WTC11 (cell line): ENCODE measurements at regions not wholly inside any gene's neighbourhood (a gene's known extent, or its start where the extent isn't known, plus 50 kb on each side); places are given as distances from the start of the nearest gene placed in this dataset.
A peak's percentile ranks its signal among the peaks of the same experiment; 100 is the strongest.

ENCODE experiments used
- ATAC-seq: fragments of 200-7000 bp; cut with Tn5 transposase; 2 replicates; pipeline ENCODE4 v1.10.0; 2021; ENCODE audit warnings: mild to moderate bottlenecking, moderate library complexity
- CTCF ChIA-PET: fragments of 300-600 bp; sonication (Branson Sonifier 250); formaldehyde crosslinking; loops from one replicate; lab custom pipeline; 2021; ENCODE audit warnings: antibody characterized with exemption; lab: Charles Lee
- POLR2A ChIA-PET: fragments of 350-600 bp; sonication (Branson Sonifier 250); formaldehyde crosslinking; loops from one replicate; lab custom pipeline; 2021; ENCODE audit warnings: antibody characterized with exemption; lab: Charles Lee
- DNase-seq: peaks from one replicate; pipeline ENCODE4 v3.0.0; 2021; ENCODE audit warnings: low spot score
- H3K27ac Mint-ChIP-seq: 2 replicates; pipeline ENCODE4 v1.8.0; 2021; ENCODE audit warnings: mixed read lengths
- H3K27me3 Mint-ChIP-seq: 2 replicates; pipeline ENCODE4 v1.8.0; 2021; ENCODE audit warnings: low read depth, mild to moderate bottlenecking, moderate library complexity, mixed read lengths
- H3K36me3 Mint-ChIP-seq: 2 replicates; pipeline ENCODE4 v1.8.0; 2021; ENCODE audit warnings: mixed read lengths
- H3K4me1 Mint-ChIP-seq: 2 replicates; pipeline ENCODE4 v1.8.0; 2022; ENCODE audit warnings: mixed read lengths
- H3K4me3 Mint-ChIP-seq: 2 replicates; pipeline ENCODE4 v1.8.0; 2021; ENCODE audit warnings: mild to moderate bottlenecking, moderate library complexity, mixed read lengths
- H3K9me3 Mint-ChIP-seq: 2 replicates; pipeline ENCODE4 v1.8.0; 2021; ENCODE audit warnings: mixed read lengths
- EMX1 ChIP-seq: fragments of 250-450 bp; sonication (Bioruptor Pico); IDR thresholded peaks from 2 replicates; pipeline ENCODE4 v1.8.0; 2021; ENCODE audit warnings: mild to moderate bottlenecking
- ETV6 ChIP-seq: sonication (generic); formaldehyde crosslinking; IDR thresholded peaks from 2 replicates; pipeline ENCODE4 v1.8.1; 2022; ENCODE audit warnings: mild to moderate bottlenecking, missing genetic modification reagents
- HMGXB4 ChIP-seq: sonication (generic); formaldehyde crosslinking; IDR thresholded peaks from 2 replicates; pipeline ENCODE4 v1.8.1; 2023; ENCODE audit warnings: mild to moderate bottlenecking, moderate library complexity, missing genetic modification reagents
- IRF1 ChIP-seq: sonication (generic); formaldehyde crosslinking; IDR thresholded peaks from 2 replicates; pipeline ENCODE4 v1.8.0; 2023; ENCODE audit warnings: missing genetic modification reagents
- MXD4 ChIP-seq: fragments of 250-450 bp; sonication (Bioruptor Pico); IDR thresholded peaks from 2 replicates; pipeline ENCODE4 v1.8.0; 2021; ENCODE audit warnings: mild to moderate bottlenecking, moderate library complexity, borderline replicate concordance
- NFATC4 ChIP-seq: fragments of 250-450 bp; sonication (Bioruptor Pico); IDR thresholded peaks from 2 replicates; pipeline ENCODE4 v1.9.0; 2021; ENCODE audit warnings: mild to moderate bottlenecking
- RELA ChIP-seq: sonication (generic); formaldehyde crosslinking; IDR thresholded peaks from 2 replicates; pipeline ENCODE4 v1.8.1; 2022; ENCODE audit warnings: missing genetic modification reagents, mild to moderate bottlenecking, borderline replicate concordance
- RORB ChIP-seq: fragments of 250-450 bp; sonication (Bioruptor Pico); IDR thresholded peaks from 2 replicates; pipeline ENCODE4 v1.9.0; 2021; ENCODE audit warnings: mild to moderate bottlenecking
- SMAD3 ChIP-seq: sonication (generic); formaldehyde crosslinking; IDR thresholded peaks from 2 replicates; pipeline ENCODE4 v1.8.0; 2022; ENCODE audit warnings: missing genetic modification reagents, mild to moderate bottlenecking, borderline replicate concordance
- SMAD4 ChIP-seq: sonication (generic); formaldehyde crosslinking; IDR thresholded peaks from 2 replicates; pipeline ENCODE4 v1.8.0; 2022; ENCODE audit warnings: mild to moderate bottlenecking, missing genetic modification reagents
- SP1 ChIP-seq: sonication (generic); formaldehyde crosslinking; conservative IDR thresholded peaks from 2 replicates; pipeline ENCODE4 v1.8.1; 2022; ENCODE audit warnings: missing genetic modification reagents
- ZBTB21 ChIP-seq: sonication (generic); formaldehyde crosslinking; IDR thresholded peaks from 2 replicates; pipeline ENCODE4 v1.8.1; 2023; ENCODE audit warnings: mild to moderate bottlenecking, missing genetic modification reagents, borderline replicate concordance
- ZNF219 ChIP-seq: sonication (generic); formaldehyde crosslinking; IDR thresholded peaks from 2 replicates; pipeline ENCODE4 v1.8.0; 2023; ENCODE audit warnings: missing genetic modification reagents, mild to moderate bottlenecking, borderline replicate concordance
- ZNF263 ChIP-seq: sonication (generic); formaldehyde crosslinking; IDR thresholded peaks from 2 replicates; pipeline ENCODE4 v1.8.1; 2022; ENCODE audit warnings: low read depth, mild to moderate bottlenecking, moderate library complexity, missing genetic modification reagents
- ZNF317 ChIP-seq: sonication (generic); formaldehyde crosslinking; IDR thresholded peaks from 2 replicates; pipeline ENCODE4 v1.8.1; 2023; ENCODE audit warnings: low read depth, mild to moderate bottlenecking, moderate library complexity, missing genetic modification reagents, borderline replicate concordance
- ZNF425 ChIP-seq: fragments of 250-450 bp; sonication (Bioruptor Pico); conservative IDR thresholded peaks from 2 replicates; pipeline ENCODE4 v1.9.0; 2021; ENCODE audit warnings: mild to moderate bottlenecking
- TF ChIP-seq, protein P1 (sequence below): sonication (generic); formaldehyde crosslinking; IDR thresholded peaks from 2 replicates; pipeline ENCODE4 v1.8.1; 2022; ENCODE audit warnings: missing genetic modification reagents, borderline replicate concordance
- TF ChIP-seq, protein P2 (sequence below): sonication (generic); formaldehyde crosslinking; IDR thresholded peaks from 2 replicates; pipeline ENCODE4 v1.8.1; 2022; ENCODE audit warnings: low read depth, mild to moderate bottlenecking, moderate library complexity, missing genetic modification reagents, borderline replicate concordance
- TF ChIP-seq, protein P3 (sequence below): sonication (generic); formaldehyde crosslinking; IDR thresholded peaks from 2 replicates; pipeline ENCODE4 v1.8.1; 2023; ENCODE audit warnings: mild to moderate bottlenecking, missing genetic modification reagents
- TF ChIP-seq, protein P4 (sequence below): fragments of 250-450 bp; sonication (Bioruptor Pico); IDR thresholded peaks from 2 replicates; pipeline ENCODE4 v1.9.0; 2021; ENCODE audit warnings: mild to moderate bottlenecking

- DNase-seq, result no peak
- ChIA-PET POLR2A (no interaction called here), CTCF (no interaction called here)
- no peak for ATAC-seq
- Mint-ChIP-seq H3K36me3 (no peaks in the 10 kb centered on the region), H3K27me3 (no peaks in the 10 kb centered on the region), H3K4me3 (no peak overlapping the region), H3K27ac (no peak overlapping the region), H3K4me1 (peaks cover 28% of the 10 kb centered on the region), H3K9me3 (no peaks in the 10 kb centered on the region)
- TF ChIP-seq IRF1 (CRISPR knock-in tag) (no peak), ETV6 (no peak), RELA (CRISPR knock-in tag) (no peak), SMAD4 (CRISPR knock-in tag) (no peak), ZNF219 (CRISPR knock-in tag) (no peak), HMGXB4 (no peak), ZBTB21 (CRISPR knock-in tag) (no peak)
- TF ChIP-seq, protein P1, sequence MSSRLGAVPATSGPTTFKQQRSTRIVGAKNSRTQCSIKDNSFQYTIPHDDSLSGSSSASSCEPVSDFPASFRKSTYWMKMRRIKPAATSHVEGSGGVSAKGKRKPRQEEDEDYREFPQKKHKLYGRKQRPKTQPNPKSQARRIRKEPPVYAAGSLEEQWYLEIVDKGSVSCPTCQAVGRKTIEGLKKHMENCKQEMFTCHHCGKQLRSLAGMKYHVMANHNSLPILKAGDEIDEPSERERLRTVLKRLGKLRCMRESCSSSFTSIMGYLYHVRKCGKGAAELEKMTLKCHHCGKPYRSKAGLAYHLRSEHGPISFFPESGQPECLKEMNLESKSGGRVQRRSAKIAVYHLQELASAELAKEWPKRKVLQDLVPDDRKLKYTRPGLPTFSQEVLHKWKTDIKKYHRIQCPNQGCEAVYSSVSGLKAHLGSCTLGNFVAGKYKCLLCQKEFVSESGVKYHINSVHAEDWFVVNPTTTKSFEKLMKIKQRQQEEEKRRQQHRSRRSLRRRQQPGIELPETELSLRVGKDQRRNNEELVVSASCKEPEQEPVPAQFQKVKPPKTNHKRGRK (CRISPR knock-in tag), result no peak
- TF ChIP-seq, protein P2, sequence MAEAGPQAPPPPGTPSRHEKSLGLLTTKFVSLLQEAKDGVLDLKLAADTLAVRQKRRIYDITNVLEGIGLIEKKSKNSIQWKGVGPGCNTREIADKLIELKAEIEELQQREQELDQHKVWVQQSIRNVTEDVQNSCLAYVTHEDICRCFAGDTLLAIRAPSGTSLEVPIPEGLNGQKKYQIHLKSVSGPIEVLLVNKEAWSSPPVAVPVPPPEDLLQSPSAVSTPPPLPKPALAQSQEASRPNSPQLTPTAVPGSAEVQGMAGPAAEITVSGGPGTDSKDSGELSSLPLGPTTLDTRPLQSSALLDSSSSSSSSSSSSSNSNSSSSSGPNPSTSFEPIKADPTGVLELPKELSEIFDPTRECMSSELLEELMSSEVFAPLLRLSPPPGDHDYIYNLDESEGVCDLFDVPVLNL, result no peak
- TF ChIP-seq, protein P3, sequence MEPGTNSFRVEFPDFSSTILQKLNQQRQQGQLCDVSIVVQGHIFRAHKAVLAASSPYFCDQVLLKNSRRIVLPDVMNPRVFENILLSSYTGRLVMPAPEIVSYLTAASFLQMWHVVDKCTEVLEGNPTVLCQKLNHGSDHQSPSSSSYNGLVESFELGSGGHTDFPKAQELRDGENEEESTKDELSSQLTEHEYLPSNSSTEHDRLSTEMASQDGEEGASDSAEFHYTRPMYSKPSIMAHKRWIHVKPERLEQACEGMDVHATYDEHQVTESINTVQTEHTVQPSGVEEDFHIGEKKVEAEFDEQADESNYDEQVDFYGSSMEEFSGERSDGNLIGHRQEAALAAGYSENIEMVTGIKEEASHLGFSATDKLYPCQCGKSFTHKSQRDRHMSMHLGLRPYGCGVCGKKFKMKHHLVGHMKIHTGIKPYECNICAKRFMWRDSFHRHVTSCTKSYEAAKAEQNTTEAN, result no peak
These were observed 347.5 kb downstream of the TFEC start for GRCh38 chr7:115683093-115683492.

DNA sequence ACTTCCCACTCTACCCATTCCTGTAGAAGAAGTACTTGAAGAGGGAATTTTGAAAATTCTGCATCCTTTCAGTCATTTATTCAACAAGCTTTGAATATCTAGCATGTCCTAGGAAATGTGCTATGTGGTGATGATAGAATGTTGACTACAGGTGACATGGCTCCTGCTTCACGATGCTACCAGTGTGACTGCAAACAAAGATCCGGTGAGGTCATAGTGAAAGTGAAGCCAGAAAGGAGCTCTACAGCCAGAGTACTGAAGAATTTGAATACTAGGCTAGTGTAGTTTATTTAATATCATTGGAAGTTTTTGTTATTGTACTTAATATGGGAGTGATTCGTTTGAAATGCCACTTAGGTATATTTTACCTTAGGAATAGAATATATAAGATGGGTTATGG, 348.1 kb downstream of the TFEC start:
- H3K27me3 Mint-ChIP-seq, result no peaks in the 10 kb centered on the region
- ChIA-PET POLR2A (no interaction called here), CTCF (no interaction called here)
- no peaks in the 10 kb centered on the region for H3K9me3 Mint-ChIP-seq
- H3K4me3 Mint-ChIP-seq, result no peak overlapping the region
- peaks cover 28% of the 10 kb centered on the region for H3K4me1 Mint-ChIP-seq
- no peak for DNase-seq
- no peak for TF ChIP-seq ZNF317 (CRISPR knock-in tag)
- TF ChIP-seq SP1 (CRISPR knock-in tag), result no peak
- TF ChIP-seq ZBTB21 (CRISPR knock-in tag), result no peak
- TF ChIP-seq MXD4 (CRISPR knock-in tag), result no peak
- H3K27ac Mint-ChIP-seq, result no peak overlapping the region
- H3K36me3 Mint-ChIP-seq, result no peaks in the 10 kb centered on the region
- no peak for ATAC-seq

GRCh38 chr7:115680921-115681320, 349.6 kb downstream of the TFEC start:
- peaks cover 28% of the 10 kb centered on the region for H3K4me1 Mint-ChIP-seq
- ChIA-PET CTCF (interaction anchor here (0.8 to 2.4 kb wide), 12 partner anchors 9 to 816 kb away, joined by 3 to 19 read pairs (median 4); no protein-coding TSS in a partner anchor), POLR2A (no interaction called here)
- DNase-seq, result no peak
- peak; percentile 87 for ATAC-seq
- no peak overlapping the region for H3K4me3 Mint-ChIP-seq
- no peaks in the 10 kb centered on the region for H3K9me3 Mint-ChIP-seq
- H3K27me3 Mint-ChIP-seq, result no peaks in the 10 kb centered on the region
- H3K27ac Mint-ChIP-seq, result peak overlapping the region; percentile 85
- no peaks in the 10 kb centered on the region for H3K36me3 Mint-ChIP-seq
- no peak for TF ChIP-seq ZNF425 (CRISPR knock-in tag)
- no peak for TF ChIP-seq ZNF263 (CRISPR knock-in tag)
- TF ChIP-seq NFATC4, result no peak
- TF ChIP-seq, protein P4, sequence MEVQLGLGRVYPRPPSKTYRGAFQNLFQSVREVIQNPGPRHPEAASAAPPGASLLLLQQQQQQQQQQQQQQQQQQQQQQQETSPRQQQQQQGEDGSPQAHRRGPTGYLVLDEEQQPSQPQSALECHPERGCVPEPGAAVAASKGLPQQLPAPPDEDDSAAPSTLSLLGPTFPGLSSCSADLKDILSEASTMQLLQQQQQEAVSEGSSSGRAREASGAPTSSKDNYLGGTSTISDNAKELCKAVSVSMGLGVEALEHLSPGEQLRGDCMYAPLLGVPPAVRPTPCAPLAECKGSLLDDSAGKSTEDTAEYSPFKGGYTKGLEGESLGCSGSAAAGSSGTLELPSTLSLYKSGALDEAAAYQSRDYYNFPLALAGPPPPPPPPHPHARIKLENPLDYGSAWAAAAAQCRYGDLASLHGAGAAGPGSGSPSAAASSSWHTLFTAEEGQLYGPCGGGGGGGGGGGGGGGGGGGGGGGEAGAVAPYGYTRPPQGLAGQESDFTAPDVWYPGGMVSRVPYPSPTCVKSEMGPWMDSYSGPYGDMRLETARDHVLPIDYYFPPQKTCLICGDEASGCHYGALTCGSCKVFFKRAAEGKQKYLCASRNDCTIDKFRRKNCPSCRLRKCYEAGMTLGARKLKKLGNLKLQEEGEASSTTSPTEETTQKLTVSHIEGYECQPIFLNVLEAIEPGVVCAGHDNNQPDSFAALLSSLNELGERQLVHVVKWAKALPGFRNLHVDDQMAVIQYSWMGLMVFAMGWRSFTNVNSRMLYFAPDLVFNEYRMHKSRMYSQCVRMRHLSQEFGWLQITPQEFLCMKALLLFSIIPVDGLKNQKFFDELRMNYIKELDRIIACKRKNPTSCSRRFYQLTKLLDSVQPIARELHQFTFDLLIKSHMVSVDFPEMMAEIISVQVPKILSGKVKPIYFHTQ, result no peak
- TF ChIP-seq EMX1, result no peak
- TF ChIP-seq SMAD3 (CRISPR knock-in tag), result no peak
- TF ChIP-seq, protein P3, result no peak
- TF ChIP-seq RORB (CRISPR knock-in tag), result no peak
